ENCODE measurements at regions not wholly inside any gene's neighbourhood (a gene's known extent, or its start where the extent isn't known, plus 50 kb on each side); places are given as distances from the start of the nearest gene placed in this dataset.
A peak's percentile ranks its signal among the peaks of the same experiment; 100 is the strongest.

DNA sequence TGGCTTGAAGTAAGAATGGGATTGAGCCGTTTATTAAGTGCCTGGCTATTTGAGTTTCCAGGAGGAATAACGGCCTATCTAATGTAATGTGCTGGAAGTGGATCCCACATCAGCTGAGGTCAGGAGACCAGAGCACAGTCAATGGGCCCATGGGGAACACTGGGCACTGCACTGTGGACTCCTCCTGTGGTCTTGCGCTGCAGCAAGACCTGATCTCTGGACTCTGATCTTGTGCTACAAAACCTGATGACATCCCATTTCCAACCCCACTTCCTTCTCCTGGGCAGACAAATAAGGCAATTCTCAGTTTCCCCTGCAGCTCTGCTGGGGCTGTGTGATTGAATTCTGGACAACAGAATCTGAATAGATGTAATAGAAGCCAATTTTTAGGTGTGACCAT is 151.7 kb upstream of the ADCY2 start:
- intact Hi-C loops (cut with DNase I), result no loop called here
- no peak overlapping the region for H3K4me3 ChIP-seq
- 59 to 86% (median 78%) methylated on average over 2 to 3 of the region's 3 CpGs for WGBS, 4 donors
- no peaks in the 10 kb centered on the region for H3K4me1 ChIP-seq (replicated peaks in 1 of 2)
- H3K27ac ChIP-seq, result no peak overlapping the region
- H3K36me3 ChIP-seq (replicated peaks in 1 of 2), result no peaks in the 10 kb centered on the region
- H3K9me3 ChIP-seq (replicated peaks in 1 of 3), result no peaks in the 10 kb centered on the region
- TF ChIP-seq CTCF (IDR thresholded peaks at IDR 0.05), result no peak
- no peak for TF ChIP-seq POLR2A (IDR thresholded peaks at IDR 0.05)
- no peaks in the 10 kb centered on the region for H3K27me3 ChIP-seq
- DNase-seq, result no peak

DNA sequence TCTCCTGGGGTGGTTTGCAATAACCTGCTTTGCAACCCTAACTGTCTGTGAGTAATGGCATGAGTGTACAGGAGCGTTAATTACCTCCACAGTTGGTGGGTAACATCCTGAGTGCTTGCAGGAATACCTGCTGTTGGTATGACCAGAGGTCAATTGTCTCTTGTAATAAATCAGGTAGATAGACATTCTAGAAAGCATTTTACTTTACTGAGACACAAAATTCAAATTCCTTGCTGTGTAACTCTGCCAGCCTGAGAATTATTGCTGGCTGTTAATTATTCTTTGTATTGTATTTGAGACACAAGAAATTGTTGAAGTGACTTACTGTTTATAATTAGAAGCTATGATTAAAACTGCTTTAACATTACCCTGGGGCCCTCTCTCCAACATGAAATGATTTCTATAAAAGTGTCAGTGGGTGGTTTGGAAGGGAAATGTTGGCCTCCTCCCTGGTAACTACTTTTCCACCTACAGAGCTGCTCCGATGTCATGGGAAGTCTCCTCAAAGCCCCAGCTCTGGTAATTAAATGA is 150.8 kb upstream of the ADCY2 start:
- H3K27me3 ChIP-seq, result no peaks in the 10 kb centered on the region
- no peak overlapping the region for H3K4me3 ChIP-seq
- DNase-seq, result no peak
- H3K27ac ChIP-seq, result no peak overlapping the region
- no peaks in the 10 kb centered on the region for H3K9me3 ChIP-seq (replicated peaks in 1 of 3)
- no peaks in the 10 kb centered on the region for H3K4me1 ChIP-seq (replicated peaks in 1 of 2)
- intact Hi-C loops (cut with DNase I), result no loop called here
- TF ChIP-seq CTCF (IDR thresholded peaks at IDR 0.05), result no peak
- H3K36me3 ChIP-seq (replicated peaks in 1 of 2), result no peaks in the 10 kb centered on the region
- WGBS, 4 donors, result 70 to 72% (median 71%) methylated on average over 2 of the region's 2 CpGs

DNA sequence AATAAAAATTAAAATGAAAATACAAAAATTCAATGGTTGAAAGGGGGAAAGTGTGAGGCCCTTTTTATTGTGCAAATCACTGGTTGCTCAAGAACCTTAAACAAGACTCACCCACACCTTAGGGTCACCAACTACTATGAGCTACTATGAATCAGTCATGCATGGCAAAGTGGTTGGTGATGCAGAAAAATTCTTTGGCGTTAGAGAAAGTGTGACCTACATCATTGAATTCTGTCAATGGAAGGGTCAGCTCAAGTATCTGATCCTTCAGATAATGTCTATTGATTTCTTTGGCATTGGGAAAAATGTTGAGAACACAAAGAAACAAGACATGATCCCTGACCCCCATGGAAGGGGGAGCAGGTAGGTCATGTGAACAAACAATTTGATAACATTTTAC is 149.7 kb upstream of the ADCY2 start:
- no peak for TF ChIP-seq CTCF (IDR thresholded peaks at IDR 0.05)
- TF ChIP-seq POLR2A (IDR thresholded peaks at IDR 0.05), result no peak
- no peaks in the 10 kb centered on the region for H3K9me3 ChIP-seq (replicated peaks in 1 of 3)
- H3K36me3 ChIP-seq (replicated peaks in 1 of 2), result no peaks in the 10 kb centered on the region
- DNase-seq, result no peak
- intact Hi-C loops (cut with DNase I), result no loop called here
- H3K4me1 ChIP-seq (replicated peaks in 1 of 2), result no peaks in the 10 kb centered on the region
- no peaks in the 10 kb centered on the region for H3K27me3 ChIP-seq
- H3K27ac ChIP-seq, result no peak overlapping the region
- no peak overlapping the region for H3K4me3 ChIP-seq
- 69 to 79% (median 76%) methylated on average over 1 of the region's 1 CpG for WGBS, 4 donors

- H3K27ac ChIP-seq, result peak overlapping the region in 2 of 5 donors; percentile 6 to 27
- DNase-seq, result no peak
- no peaks in the 10 kb centered on the region for H3K36me3 ChIP-seq (replicated peaks in 1 of 2)
- no peak for TF ChIP-seq CTCF (IDR thresholded peaks at IDR 0.05)
- TF ChIP-seq POLR2A (IDR thresholded peaks at IDR 0.05), result no peak
- intact Hi-C loops (cut with DNase I), result no loop called here
- no peaks in the 10 kb centered on the region for H3K4me1 ChIP-seq (replicated peaks in 1 of 2)
- no peaks in the 10 kb centered on the region for H3K9me3 ChIP-seq (replicated peaks in 1 of 3)
- no peak overlapping the region for H3K4me3 ChIP-seq
- 47 to 72% (median 66%) methylated on average over 2 of the region's 2 CpGs for WGBS, 4 donors
- H3K27me3 ChIP-seq, result no peaks in the 10 kb centered on the region
These were observed 145.9 kb upstream of the ADCY2 start for GRCh38 chr5:7250004-7250403.
